BJ (cell line): ENCODE measurements at regions not wholly inside any gene's neighbourhood (a gene's known extent, or its start where the extent isn't known, plus 50 kb on each side); places are given as distances from the start of the nearest gene placed in this dataset.

ENCODE experiments used
- CTCF ChIA-PET: fragments of 350-600 bp; formaldehyde crosslinking; extraction: SDS; loops from one replicate; lab custom pipeline; 2021; ENCODE audit warnings: antibody characterized with exemption, inconsistent platforms; lab: Yijun Ruan, JAX
- POLR2A ChIA-PET: fragments of 300-600 bp; sonication (Branson Sonifier 250); formaldehyde crosslinking; extraction: SDS; loops from one replicate; lab custom pipeline; 2021; ENCODE audit warnings: antibody characterized with exemption; lab: Charles Lee
- DNase-seq: peaks from one replicate; pipeline ENCODE4 v3.0.0-alpha.2; 2011; ENCODE audit warnings: low read depth
- H3K27me3 ChIP-seq: 2 replicates; pipeline ENCODE4 v1.6.0; 2011; ENCODE audit warnings: low read length; ENCODE audit not compliant: control insufficient read depth, insufficient read depth
- H3K36me3 ChIP-seq: 2 replicates; pipeline ENCODE4 v1.5.1; 2011; ENCODE audit warnings: low read length; ENCODE audit not compliant: control insufficient read depth, insufficient read depth
- H3K4me3 ChIP-seq: 2 replicates; pipeline ENCODE4 v1.5.1; 2011; ENCODE audit warnings: low read depth, mild to moderate bottlenecking, control low read depth, low read length
- CTCF ChIP-seq: IDR thresholded peaks from 2 replicates; pipeline ENCODE4 v1.5.1; 2011; ENCODE audit warnings: low read depth, mild to moderate bottlenecking, control low read depth, inconsistent platforms, low read length, moderate library complexity; ENCODE audit not compliant: insufficient read depth

- Histone ChIP-seq H3K27me3 (no peaks in the 10 kb centered on the region), H3K36me3 (no peaks in the 10 kb centered on the region), H3K4me3 (no peak overlapping the region)
- POLR2A ChIA-PET, result no interaction called here
- CTCF ChIA-PET, result interaction anchor here (0.6 to 1.0 kb wide), 2 partner anchors 18 to 270 kb away, joined by 3 read pairs; no protein-coding TSS in a partner anchor
- no peak for TF ChIP-seq CTCF
- DNase-seq, result peak; percentile 32
These were observed 132.7 kb upstream of the LRFN2 start for GRCh38 chr6:40719671-40720374.

GRCh38 chr6:40718401-40718800 is 131.2 kb upstream of the LRFN2 start:
- Histone ChIP-seq H3K27me3 (peaks cover 2% of the 10 kb centered on the region), H3K36me3 (no peaks in the 10 kb centered on the region), H3K4me3 (no peak overlapping the region)
- POLR2A ChIA-PET, result no interaction called here
- CTCF ChIA-PET, result no interaction called here
- no peak for DNase-seq
- TF ChIP-seq CTCF, result no peak

GRCh38 chr6:40717411-40718057 is 130.4 kb upstream of the LRFN2 start:
- ChIA-PET CTCF (no interaction called here), POLR2A (no interaction called here)
- peaks cover 7% of the 10 kb centered on the region for H3K27me3 ChIP-seq
- no peak overlapping the region for H3K4me3 ChIP-seq
- DNase-seq, result no peak
- no peaks in the 10 kb centered on the region for H3K36me3 ChIP-seq
- no peak for TF ChIP-seq CTCF

- Histone ChIP-seq H3K27me3 (peaks cover 7% of the 10 kb centered on the region), H3K4me3 (no peak overlapping the region), H3K36me3 (no peaks in the 10 kb centered on the region)
- TF ChIP-seq CTCF, result no peak
- CTCF ChIA-PET, result no interaction called here
- POLR2A ChIA-PET, result no interaction called here
- no peak for DNase-seq
These were observed 128.6 kb upstream of the LRFN2 start for GRCh38 chr6:40715570-40716403.
